ENCODE measurements at regions not wholly inside any gene's neighbourhood (a gene's known extent, or its start where the extent isn't known, plus 50 kb on each side); places are given as distances from the start of the nearest gene placed in this dataset.

DNA sequence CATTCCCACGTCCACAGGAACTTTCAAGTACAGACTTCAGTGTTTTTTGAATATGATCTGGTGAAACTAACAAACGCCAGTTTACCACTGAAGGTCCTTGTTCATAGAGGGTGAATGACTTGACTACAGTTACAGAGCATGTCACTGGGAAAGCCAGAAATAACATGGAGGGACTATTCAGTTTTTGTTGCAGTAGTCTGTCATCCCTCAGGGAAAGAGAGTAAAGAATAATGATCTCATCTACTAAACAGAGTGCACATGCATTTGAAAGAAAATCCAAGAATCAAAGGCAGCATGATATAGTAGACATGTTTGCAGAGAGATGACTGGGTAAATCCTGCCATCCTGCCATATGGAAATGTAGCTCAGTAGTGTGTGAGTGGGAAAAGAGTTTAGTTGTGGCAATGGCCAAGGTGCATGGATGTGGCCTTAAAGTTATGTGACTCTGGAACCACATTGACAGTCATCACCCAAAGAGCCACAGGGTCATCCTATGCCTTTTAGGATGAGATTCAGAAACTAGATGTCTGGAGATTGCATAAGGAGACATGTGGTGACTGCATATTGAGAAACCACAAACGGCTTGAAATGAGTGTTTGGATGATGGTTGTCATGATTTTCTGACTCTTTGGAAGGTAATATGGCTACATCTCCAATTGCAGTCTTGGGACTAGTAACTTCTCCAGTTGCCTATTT is 125.3 kb upstream of the ZEB2 start:
- Histone ChIP-seq H3K79me2 (ENCODE audit: insufficient read depth, low read length) (no peaks in the 10 kb centered on the region), H3K9ac (ENCODE audit: low read length) (no peak overlapping the region), H3K9me2 (ENCODE audit: insufficient read depth) (no peaks in the 10 kb centered on the region), H3K9me3 (ENCODE audit: control insufficient read depth in 1 of 2, insufficient read depth in 1 of 2, low read depth in 1 of 2, low read length in 2 of 2) (no peaks in the 10 kb centered on the region), H3K27ac (ENCODE audit: low read depth, low read length) (no peak overlapping the region), H2AFZ (ENCODE audit: low read depth, low read length, poor library complexity, severe bottlenecking) (no peak overlapping the region), H3K27me3 (ENCODE audit: insufficient read depth, low read length) (no peaks in the 10 kb centered on the region), H4K20me1 (ENCODE audit: insufficient read depth) (no peaks in the 10 kb centered on the region), H3K36me3 (ENCODE audit: control insufficient read depth in 1 of 2, insufficient read depth in 2 of 2, low read length in 2 of 2) (no peaks in the 10 kb centered on the region), H3K4me1 (ENCODE audit: control insufficient read depth in 1 of 2, insufficient read depth in 2 of 2, low read length in 2 of 2) (no peaks in the 10 kb centered on the region), H3K4me2 (ENCODE audit: low read length) (no peak overlapping the region), H3K4me3 (replicated peaks in 1 of 2; ENCODE audit: low read depth in 1 of 2, low read length in 2 of 2) (no peak overlapping the region)
- intact Hi-C loops (cut with micrococcal nuclease), result no loop called here
- ATAC-seq (no peak), DNase-seq (ENCODE audit: low read depth, low spot score) (no peak)
- CTCF ChIA-PET, result no interaction called here
- POLR2A ChIA-PET, result no interaction called here
- RAD21 ChIA-PET (ENCODE audit: low non-redundant PET in 1 of 2, low total read pairs in 2 of 2, uncharacterized antibody in 2 of 2, unreplicated experiment in 2 of 2), result no interaction called here
- BruUV-seq (replicated peaks), result no TSS peak
- TF ChIP-seq, protein P1, sequence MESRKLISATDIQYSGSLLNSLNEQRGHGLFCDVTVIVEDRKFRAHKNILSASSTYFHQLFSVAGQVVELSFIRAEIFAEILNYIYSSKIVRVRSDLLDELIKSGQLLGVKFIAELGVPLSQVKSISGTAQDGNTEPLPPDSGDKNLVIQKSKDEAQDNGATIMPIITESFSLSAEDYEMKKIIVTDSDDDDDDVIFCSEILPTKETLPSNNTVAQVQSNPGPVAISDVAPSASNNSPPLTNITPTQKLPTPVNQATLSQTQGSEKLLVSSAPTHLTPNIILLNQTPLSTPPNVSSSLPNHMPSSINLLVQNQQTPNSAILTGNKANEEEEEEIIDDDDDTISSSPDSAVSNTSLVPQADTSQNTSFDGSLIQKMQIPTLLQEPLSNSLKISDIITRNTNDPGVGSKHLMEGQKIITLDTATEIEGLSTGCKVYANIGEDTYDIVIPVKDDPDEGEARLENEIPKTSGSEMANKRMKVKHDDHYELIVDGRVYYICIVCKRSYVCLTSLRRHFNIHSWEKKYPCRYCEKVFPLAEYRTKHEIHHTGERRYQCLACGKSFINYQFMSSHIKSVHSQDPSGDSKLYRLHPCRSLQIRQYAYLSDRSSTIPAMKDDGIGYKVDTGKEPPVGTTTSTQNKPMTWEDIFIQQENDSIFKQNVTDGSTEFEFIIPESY (IDR thresholded peaks at IDR 0.05; ENCODE audit: extremely low read depth, insufficient replicate concordance, low read length), result no peak

GRCh38 chr2:144644549-144644948 is 124.6 kb upstream of the ZEB2 start:
- no peak for DNase-seq (ENCODE audit: low read depth, low spot score)
- no TSS peak for BruUV-seq (replicated peaks)
- intact Hi-C loops (cut with micrococcal nuclease), result no loop called here
- TF ChIP-seq CEBPB (IDR thresholded peaks at IDR 0.05; ENCODE audit: low read depth), result no peak
- H3K4me1 ChIP-seq (ENCODE audit: control insufficient read depth in 1 of 2, insufficient read depth in 2 of 2, low read length in 2 of 2), result no peaks in the 10 kb centered on the region
- no peak overlapping the region for H3K9ac ChIP-seq (ENCODE audit: low read length)
- no peak overlapping the region for H3K4me3 ChIP-seq (replicated peaks in 1 of 2; ENCODE audit: low read depth in 1 of 2, low read length in 2 of 2)
- no peak for ATAC-seq
- H2AFZ ChIP-seq (ENCODE audit: low read depth, low read length, poor library complexity, severe bottlenecking), result no peak overlapping the region
- no peaks in the 10 kb centered on the region for H3K36me3 ChIP-seq (ENCODE audit: control insufficient read depth in 1 of 2, insufficient read depth in 2 of 2, low read length in 2 of 2)
- ChIA-PET POLR2A (no interaction called here), CTCF (no interaction called here), RAD21 (ENCODE audit: low non-redundant PET in 1 of 2, low total read pairs in 2 of 2, uncharacterized antibody in 2 of 2, unreplicated experiment in 2 of 2) (no interaction called here)
- no peaks in the 10 kb centered on the region for H3K9me2 ChIP-seq (ENCODE audit: insufficient read depth)
- no peaks in the 10 kb centered on the region for H3K27me3 ChIP-seq (ENCODE audit: insufficient read depth, low read length)
- no peak overlapping the region for H3K27ac ChIP-seq (ENCODE audit: low read depth, low read length)
- no peaks in the 10 kb centered on the region for H4K20me1 ChIP-seq (ENCODE audit: insufficient read depth)
- no peak overlapping the region for H3K4me2 ChIP-seq (ENCODE audit: low read length)
- H3K79me2 ChIP-seq (ENCODE audit: insufficient read depth, low read length), result no peaks in the 10 kb centered on the region
- no peaks in the 10 kb centered on the region for H3K9me3 ChIP-seq (ENCODE audit: control insufficient read depth in 1 of 2, insufficient read depth in 1 of 2, low read depth in 1 of 2, low read length in 2 of 2)
